ENCODE measurements at regions not wholly inside any gene's neighbourhood (a gene's known extent, or its start where the extent isn't known, plus 50 kb on each side); places are given as distances from the start of the nearest gene placed in this dataset.

- TF ChIP-seq, protein P1, sequence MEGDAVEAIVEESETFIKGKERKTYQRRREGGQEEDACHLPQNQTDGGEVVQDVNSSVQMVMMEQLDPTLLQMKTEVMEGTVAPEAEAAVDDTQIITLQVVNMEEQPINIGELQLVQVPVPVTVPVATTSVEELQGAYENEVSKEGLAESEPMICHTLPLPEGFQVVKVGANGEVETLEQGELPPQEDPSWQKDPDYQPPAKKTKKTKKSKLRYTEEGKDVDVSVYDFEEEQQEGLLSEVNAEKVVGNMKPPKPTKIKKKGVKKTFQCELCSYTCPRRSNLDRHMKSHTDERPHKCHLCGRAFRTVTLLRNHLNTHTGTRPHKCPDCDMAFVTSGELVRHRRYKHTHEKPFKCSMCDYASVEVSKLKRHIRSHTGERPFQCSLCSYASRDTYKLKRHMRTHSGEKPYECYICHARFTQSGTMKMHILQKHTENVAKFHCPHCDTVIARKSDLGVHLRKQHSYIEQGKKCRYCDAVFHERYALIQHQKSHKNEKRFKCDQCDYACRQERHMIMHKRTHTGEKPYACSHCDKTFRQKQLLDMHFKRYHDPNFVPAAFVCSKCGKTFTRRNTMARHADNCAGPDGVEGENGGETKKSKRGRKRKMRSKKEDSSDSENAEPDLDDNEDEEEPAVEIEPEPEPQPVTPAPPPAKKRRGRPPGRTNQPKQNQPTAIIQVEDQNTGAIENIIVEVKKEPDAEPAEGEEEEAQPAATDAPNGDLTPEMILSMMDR (IDR thresholded peaks at IDR 0.05; ENCODE audit: low read depth, low read length), result no peak
- TF ChIP-seq POLR2A (IDR thresholded peaks at IDR 0.05; ENCODE audit: extremely low read depth, insufficient read length), result no peak
- TF ChIP-seq MYC (IDR thresholded peaks at IDR 0.05; ENCODE audit: low read depth, low read length), result no peak
These were observed 144.0 kb upstream of the CDH6 start for GRCh38 chr5:31049461-31049860.
